Stimulated activated CD4-positive, alpha-beta T cell treated with anti-CD3 and anti-CD28 coated beads, Interleukin-1b, Interleukin-23, amount 100 ng/mL, for 24 hours (primary cell): ENCODE measurements at regions not wholly inside any gene's neighbourhood (a gene's known extent, or its start where the extent isn't known, plus 50 kb on each side); places are given as distances from the start of the nearest gene placed in this dataset.

Experiments
- DNase-seq, 4 experiments: peaks; one replicate each; pipeline ENCODE4 v3.0.0-alpha.2; 2020; ENCODE audit warnings: low read depth in 4 of 4, low spot score in 1 of 4

DNA sequence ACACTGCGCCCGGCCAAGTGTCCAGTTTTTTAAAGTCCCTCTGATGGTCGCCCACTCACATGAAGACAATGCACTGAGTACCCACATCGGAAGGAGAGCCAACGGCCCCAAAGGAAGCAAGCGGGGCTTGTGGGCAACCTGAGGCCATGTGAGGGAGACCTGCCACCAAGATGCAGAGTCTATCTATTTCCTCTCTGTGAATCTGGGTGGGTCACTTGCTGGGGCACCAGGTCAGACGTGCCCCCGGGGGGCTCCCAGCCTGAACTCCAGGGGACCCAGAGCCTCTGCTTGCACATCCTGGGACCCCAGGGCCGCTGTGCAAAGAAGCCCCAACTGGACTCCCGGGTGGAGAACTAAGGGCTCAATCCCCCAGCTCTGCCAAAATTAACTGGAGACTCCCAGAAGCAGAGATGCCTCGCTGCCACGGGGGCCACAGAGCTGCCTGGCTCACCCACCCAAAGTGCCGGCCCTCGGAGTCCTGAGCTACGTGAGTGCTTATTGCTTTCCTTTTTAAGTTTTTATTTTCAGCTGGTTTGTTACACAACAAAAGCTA, 106.4 kb downstream of the BRD1 start:
- DNase-seq: no peak

DNA sequence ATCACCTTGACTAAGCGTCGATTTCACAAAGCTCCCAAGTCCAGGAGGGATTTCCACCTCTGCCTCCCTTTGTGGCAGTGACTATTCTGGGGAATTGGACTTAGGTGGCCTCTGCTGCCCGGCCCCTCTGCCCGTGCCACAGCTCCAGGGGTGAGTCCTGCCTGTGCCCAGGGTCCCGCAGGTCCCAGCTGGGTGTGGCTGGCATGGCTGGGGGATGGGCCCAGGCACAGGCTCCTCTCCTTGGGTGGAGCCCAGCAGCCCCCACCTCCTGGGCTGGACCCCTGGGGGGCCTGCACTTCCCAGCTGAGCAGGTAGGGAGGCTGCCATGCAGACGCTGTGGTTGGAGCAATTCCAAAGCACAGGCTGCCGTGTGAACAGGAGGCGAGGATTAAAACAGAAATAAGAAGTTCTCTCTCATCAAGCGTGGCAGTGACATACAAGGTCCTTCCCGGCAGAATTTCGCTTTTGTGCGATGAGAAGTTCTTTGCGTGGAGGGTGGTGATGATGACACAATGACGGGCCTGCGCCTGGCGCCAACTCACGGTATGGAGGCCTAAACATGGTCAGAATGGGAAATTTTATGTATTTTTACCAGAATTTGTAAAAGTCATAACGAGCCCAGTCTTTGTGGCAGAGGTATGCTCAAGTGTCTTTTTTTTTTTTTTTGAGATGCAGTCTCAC, 107.3 kb downstream of the BRD1 start:
- no peak for DNase-seq

DNA sequence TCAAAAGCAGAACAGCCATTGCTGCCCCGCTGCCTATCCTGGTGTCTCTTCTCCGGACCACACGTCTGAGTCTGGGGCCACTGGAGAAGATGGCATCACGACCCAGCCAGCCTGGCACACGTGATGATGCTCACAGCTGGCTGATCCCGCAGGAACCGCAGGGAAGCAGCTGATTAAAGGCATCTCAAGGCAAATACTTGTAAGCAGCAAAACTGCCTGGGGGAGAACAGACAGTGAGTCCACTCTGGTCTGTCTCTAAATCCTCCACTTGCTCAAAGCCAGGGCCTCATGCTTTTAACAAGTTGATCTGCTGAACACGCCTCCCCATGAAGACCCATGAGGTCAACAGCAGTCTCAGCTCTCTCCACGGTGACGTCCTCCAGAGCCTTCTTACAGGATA, 108.6 kb downstream of the BRD1 start:
- DNase-seq: no peak

DNA sequence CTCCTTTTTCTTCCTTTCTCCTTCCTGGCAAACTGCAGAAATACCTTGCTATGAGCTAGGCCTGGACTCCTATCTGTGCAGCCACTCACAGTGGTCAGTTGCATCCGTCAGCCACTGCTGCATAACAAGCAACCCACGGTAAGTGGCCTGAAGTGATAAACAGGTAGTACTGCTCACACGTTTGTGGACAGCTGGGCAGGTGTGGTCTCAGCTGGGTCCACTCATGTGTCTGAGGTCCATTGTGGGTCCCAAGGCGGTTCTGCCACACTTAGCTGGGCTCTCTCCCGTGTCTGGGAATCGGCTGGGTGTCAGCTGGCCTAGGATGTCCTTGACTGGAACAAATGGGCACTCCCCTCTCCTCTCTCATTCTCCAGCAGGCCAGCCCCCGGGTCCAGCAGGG, 109.3 kb downstream of the BRD1 start:
- DNase-seq: no peak

DNA sequence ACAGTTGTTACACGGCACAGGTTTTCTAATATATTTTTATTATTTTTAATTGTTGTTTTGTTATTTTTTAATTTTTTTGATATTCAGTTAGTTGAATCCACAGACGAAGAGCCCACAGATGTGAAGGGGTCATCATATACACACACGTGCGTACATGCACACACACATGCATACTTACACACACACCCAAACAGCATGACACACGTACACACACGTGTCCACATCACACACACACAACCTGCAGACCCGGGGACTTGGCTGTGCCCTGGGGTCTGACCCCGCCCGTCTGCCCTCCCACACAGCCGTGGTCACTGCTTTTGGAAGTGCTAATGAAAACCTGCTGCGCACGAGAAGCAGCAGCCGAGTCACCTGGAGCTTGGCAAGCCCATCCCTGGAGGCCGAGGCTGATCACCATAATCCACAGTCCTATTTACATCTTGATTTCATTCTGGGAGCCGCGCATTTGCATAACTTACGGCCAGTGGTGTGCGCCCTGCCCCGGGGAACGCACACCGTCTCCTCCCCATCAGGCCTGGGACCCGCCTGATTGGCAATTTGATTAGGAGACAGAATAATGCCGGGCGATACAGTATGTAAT, 110.3 kb downstream of the BRD1 start:
- DNase-seq: no peak

DNA sequence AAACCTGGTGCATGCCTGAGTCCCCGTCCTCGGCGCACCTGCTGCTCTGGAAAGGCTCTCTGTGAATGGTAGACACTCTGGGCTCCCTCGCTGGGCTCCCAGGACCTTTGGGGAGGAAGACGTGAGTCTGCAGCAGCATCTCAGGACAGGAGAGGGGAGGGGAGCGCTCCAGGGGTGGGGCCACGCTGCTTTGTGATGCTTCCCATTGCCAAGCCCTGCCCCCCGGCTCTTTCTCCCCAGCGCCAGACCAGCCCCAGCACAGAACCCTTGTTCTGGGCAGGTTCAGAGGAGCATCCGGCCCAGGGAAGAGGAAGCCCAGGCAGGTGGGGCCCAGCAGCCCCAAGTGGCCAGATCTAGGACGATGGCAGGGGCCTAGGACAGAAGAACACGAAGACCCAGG, 111.2 kb downstream of the BRD1 start:
- no peak for DNase-seq

DNA sequence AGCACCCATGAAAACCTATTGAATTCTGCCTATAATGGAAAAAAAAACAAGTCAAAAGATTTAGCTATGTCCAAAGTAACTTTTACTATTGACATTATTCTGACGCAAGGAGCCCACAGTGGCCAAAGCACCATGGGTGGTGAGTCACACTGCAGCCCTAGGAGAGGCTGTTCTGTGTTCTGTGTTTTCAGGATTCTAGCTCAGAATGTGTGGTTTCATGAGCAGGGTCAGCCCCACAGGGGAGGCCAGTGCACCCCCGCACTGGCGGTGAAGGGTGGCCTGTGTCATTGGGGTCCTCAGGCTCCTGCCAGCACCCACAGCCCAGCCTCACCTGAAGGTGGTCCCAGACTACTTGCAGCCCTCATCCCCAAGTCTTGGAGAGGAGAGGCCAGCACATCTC, 112.2 kb downstream of the BRD1 start:
- DNase-seq: no peak

DNA sequence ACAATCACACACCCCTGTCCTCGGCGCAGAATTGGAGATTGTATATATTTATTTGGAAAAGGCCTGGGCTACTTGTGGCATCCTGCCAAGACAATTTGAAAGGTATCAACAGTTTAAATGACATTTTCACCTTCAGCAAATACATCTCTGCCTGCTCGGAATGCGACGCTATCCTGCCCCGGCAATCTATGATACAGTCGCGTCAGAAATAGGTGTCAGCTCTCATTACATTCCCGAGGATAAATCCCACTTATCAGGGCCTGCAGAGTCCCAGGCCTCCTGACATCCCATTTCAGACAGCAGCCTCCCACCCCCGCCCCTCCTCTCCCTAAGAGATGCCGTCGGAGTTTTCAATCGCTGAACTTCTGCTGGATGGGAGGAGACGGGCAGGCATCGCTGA, 114.7 kb downstream of the BRD1 start:
- DNase-seq: no peak

DNA sequence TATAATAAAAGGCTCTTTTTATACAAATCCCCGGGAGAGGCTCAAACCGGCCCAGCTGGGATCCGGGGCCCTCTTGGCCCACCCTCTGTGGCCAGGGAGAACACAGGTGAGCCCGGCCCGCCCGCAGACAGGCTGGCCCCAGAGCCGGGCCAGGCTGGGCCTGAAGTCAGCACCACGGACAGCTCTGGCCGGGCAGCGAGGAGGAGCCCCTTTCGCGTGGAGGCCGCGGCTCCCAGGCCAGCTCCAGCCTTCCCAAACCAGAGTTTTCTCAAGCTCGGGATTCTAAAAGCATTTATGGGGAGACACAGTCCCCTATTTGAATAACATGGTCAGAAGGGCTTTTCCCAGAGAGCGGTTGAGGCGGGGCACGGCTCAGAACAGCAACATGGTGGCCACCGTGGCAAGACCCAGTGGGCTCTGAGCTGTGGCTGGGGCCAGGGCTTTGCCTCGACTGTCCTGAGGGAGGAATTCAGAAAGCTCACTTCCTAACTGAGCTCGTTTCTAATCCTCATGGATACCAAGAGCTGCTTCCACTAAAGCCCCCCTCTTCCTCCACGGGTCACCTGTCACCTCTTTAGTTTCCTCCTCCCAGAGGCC, 115.4 kb downstream of the BRD1 start:
- DNase-seq: no peak

DNA sequence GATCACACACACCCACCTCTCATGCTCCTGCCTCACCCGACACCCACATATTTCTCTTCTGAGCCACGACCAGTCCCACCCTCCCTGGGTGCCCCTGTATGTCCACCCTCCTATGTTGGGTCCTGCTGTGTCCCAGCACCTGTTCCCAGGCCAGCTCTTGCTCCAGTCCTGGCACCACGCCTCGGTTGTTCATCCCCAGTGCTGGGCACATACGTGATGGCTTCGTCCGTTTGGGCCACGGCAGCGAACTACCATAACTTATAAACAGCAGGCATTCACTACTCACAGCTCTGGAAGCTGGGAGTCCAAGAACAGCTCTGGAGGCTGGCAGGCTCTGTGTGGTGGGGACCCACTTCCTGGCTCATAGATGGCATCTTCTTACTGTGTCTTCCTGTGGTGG, 116.9 kb downstream of the BRD1 start:
- no peak for DNase-seq

DNA sequence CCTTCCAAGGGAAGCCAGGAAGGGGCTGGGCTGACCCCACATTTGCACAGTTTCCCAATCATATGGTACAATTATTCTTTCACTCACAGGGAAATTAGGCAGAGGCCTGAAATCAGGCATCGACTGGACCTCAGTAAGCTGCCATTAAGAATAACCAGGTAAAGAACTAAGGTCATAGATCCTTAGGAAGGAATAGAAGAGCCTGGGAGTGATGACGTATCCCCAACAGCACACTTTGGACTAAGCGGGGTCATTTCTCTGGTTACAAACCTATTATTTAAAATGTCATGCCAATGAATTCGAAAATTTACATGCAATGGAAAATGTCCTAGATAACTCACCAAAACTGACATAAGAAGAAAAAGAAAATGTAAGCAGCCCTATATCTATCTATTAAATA, 118.2 kb downstream of the BRD1 start:
- no peak for DNase-seq

DNA sequence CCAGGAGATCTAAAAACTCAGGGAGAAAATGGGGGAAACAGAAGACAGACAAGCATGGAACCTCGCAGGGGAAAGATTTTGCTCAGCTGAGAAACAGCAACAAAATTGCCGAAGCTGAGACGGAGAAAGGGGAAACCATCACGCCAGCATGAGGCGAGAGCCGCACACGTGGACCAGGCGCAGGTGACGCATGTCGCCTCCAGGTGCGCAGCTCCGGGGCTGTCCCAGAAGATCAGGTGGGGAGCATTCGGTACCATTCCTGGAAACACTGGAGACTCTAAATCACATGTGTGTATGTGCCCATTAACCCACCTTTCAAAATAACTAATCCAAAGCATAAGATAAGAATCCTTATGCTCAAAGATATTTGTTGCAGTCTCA, 121.7 kb downstream of the BRD1 start:
- no peak for DNase-seq

DNA sequence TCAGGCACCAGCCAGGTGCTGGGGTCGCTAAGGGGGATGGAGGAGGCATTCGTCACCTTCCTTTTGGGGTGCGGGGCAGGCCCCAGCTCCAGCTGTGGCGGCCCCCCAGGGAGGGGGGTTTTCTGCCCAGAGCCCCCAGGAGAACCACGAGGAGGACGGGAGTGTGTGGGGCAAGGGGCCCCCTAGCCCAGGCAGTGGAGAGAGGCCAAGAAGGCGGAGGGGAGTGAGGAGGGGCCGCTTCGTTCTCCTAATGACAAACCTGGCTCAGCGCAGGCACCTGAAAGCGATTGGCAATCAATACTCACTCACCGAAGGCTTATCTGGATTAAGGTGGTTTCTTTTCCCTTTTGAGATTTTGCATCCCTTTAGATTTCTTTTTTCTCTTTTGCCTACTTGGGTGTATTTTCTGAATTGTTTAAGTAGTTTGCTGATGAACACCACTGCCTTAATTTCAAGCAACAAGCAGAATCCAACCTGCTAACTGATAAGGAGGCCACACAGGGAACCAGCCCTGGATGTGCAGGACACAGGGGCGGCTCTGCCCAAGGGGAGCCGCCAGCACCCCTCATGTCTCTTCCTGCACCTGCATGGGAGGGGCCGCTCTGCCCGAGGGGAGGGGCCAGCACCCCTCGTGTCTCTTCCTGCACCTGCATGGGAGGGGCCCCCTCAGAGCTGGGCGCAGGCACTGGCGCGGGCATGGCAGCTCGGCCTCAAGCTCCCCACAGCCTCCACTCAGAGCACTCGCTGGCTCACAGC, 122.3 kb downstream of the BRD1 start:
- DNase-seq: no peak

DNA sequence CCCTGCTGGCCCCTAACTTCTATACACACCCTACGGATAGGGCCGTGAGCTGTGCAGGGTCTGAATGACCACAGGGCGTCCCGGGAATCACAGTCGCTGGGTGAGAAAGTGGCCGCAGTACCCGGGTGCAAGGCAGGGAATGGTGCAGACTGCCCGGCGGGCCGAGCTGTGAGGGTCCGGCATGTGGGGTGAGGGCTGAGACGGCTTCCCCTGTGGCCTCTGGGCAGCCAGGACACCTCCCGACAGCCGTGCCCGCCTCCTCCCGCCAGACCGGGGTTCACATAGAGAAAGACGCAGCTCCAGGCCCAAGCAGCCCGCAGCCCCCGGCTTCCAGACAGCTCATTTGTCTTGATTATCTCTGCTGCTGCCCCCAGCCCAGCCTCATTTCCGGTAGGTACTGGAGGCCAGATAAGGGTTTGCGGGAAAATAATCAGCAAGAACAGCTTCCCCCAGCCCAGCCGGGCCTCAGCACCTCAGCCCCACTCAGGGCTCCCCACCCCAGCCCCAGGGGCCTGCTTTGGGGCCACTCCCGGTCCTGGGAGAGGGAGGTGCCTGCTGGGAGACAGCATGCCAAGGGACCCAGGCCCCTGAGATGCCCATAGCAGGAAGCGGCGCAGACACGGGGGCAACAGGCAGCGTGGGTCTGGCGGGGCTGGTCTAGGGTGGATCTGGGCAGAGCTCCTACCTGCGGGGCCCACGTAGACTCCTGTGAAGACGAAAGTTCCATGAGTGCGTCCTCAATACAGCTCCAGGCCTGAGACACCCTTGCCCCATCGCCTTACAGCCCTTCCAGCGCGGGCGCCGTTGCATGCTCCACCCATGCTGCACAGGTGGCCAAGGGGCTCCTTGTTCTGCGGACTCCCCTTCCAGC, 123.1 kb downstream of the BRD1 start:
- no peak for DNase-seq

DNA sequence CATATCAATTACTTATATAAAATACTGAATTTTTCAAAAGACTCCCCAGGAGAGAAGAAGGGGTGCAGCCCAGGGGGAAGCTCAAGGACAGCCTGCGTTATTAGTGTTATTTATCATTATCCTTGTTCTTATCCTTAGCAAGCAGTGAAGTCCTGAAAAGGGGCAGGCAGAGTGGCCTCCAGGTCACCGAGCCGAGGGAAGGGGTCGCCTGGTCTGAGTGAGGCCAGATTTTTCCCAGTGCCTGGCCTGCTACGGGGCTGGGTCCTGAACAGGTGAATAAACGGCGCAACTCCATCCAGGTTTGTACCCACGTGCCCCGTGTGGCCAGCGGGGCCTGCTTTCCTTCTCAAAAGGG, 123.7 kb downstream of the BRD1 start:
- DNase-seq: no peak

DNA sequence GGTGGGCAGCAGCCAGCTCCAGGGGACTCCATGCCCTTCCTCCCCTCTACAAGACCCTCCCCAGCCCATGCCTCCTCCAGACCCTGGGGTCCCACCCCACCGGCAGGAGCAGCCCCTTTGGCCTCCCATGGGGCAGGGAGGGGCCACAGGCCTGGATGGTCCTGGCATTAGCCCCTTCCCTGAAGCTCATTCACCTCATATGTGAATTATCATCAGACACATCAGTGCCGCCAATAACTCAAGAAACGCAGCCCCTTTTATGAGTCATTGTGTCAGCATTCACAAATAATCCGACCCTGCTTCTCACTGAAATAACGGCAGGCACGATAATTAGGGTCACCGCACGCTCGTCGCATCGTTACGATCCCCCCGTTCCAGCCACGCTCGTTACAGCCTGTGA, 124.2 kb downstream of the BRD1 start:
- DNase-seq: no peak

DNA sequence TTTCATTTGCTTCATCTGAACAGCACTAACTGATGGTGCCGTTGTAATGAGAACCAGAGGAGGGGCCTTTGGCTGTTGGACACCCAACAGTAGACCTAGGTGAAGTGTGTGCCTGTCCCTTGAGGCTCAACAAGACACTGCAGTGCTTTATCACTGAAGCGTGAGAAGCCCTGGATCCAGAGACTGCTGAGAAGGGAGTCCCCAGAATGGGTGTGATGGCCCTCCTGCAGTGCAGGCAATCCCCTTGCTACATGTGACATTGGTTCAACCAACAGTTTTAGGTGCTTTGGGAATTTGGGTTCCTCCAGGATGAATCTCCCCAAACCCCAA, 125.6 kb downstream of the BRD1 start:
- DNase-seq: no peak

DNA sequence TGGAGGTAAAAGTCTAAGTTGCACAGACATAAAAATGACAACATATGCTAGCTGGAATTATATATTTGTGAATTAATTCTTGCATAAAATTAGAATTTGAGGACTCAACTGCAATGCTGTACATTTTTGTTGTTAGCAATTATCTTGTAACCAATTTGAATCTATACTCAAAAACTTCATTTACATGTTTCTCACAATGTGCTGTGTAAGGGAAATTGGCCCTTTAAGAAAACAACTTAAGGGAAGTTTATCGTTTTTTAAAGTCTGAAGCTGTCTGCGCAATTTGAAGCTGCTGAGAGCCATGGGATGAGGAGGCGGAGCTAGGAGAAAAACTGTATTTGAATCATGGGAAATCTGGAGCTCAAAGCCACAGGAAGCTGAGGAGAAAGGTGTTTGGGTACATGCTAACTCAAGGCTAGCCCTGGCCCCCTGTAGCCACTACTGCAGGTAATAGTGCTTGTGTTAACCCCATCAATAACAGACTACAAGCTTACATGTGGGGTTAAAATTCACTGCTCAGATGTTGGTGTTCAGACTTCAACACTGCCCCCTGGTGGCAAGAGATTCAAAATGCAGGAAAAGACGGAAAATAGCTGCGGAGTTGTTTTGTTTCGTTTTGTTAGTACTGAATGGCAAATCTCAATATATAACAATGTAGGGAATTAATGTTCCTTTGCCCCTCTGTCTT, 126.1 kb downstream of the BRD1 start:
- DNase-seq: no peak

DNA sequence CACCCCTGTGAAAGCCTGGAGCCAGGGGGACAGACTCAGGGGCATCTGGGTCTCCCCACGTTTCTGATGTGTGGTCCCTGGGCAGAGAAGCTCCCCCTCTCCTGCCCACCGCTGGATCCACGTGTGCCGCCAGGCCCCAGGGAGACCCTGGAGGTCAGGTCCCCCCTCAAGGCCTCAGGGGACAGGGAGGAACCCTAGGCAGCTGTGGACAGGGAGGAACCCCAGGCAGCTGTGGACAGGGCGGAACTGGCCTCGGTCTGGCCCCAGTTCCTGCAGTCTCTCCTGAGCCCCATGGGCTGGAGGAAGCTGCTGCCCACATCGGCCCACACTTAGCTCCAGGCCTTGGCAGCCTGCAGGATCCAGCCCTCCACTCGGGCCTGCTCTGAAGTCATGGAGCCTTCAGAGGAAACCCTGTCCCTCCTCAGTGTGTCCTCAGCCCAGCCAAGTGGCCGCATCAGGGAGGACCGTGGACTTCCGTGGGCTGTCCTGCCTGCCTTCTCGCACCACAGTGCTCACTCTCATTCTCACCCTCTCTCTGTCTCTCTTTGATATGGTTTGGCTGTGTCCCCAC, 127.7 kb downstream of the BRD1 start:
- DNase-seq: no peak

DNA sequence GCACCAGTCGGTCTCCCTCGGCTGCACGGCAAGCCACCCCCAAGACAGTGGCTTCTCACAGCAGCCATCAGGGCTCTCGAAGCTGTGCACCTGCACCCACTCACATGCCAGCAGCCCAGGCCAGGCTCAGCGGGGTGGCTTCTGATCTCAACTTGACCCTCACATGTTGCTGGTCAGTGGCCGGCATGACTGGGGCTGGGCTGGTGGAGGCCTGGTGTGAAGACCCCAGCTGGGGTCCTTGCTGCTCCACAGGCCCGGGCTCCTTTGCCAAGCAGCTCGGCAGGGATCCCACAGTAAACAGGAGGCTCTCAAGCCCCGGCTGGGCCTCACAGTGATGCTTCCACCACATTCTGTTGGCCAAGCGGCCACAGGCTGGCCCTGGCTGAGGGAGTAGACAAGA, 128.2 kb downstream of the BRD1 start:
- DNase-seq: no peak
